PC-9 (cell line): ENCODE measurements at regions not wholly inside any gene's neighbourhood (a gene's known extent, or its start where the extent isn't known, plus 50 kb on each side); places are given as distances from the start of the nearest gene placed in this dataset.

Source experiments
- BruUV-seq: library from RNA; stranded (reverse); fragments of 400-500 nt; replicated peaks from 2 replicates; lab custom pipeline; 2021; lab: Mats Ljungman, UMichigan
- CTCF ChIA-PET: fragments of 300-600 bp; sonication (Branson Sonifier 250); formaldehyde crosslinking; loops from one replicate; lab custom pipeline; 2022; ENCODE audit warnings: antibody characterized with exemption; lab: Charles Lee
- POLR2A ChIA-PET: fragments of 300-600 bp; sonication (Branson Sonifier 250); formaldehyde crosslinking; loops from one replicate; lab custom pipeline; 2022; ENCODE audit warnings: antibody characterized with exemption; ENCODE audit not compliant: unreplicated experiment; lab: Charles Lee
- DNase-seq, 2 experiments: peaks; one replicate each; pipeline versions ENCODE4 v3.0.0 to v3.0.0-alpha.2; 2015 to 2022; ENCODE audit warnings: mixed read lengths in 1 of 2
- H2AFZ ChIP-seq: fragments of 200-600 bp; sonication (generic); 2 replicates; pipeline ENCODE4 v1.8.1; 2017; ENCODE audit warnings: antibody characterized with exemption
- H3F3A ChIP-seq: fragments of 200-600 bp; sonication (generic); 2 replicates; pipeline ENCODE4 v1.8.1; 2017; ENCODE audit warnings: antibody characterized with exemption, mild to moderate bottlenecking, low read depth; ENCODE audit not compliant: insufficient read depth
- H3K27ac ChIP-seq: fragments of 200-600 bp; sonication (generic); 2 replicates; pipeline ENCODE4 v1.6.1; 2016; ENCODE audit warnings: mixed run types
- H3K27me3 ChIP-seq: fragments of 200-600 bp; sonication (generic); 2 replicates; pipeline ENCODE4 v1.6.1; 2016; ENCODE audit warnings: low read depth, mixed run types; ENCODE audit not compliant: insufficient read depth
- H3K36me3 ChIP-seq: fragments of 200-600 bp; sonication (generic); 2 replicates; pipeline ENCODE4 v1.6.1; 2016; ENCODE audit warnings: low read depth, mixed run types
- H3K4me1 ChIP-seq: fragments of 200-600 bp; sonication (generic); replicated peaks from 2 replicates; pipeline ENCODE4 v1.6.1; 2016; ENCODE audit warnings: mixed run types; ENCODE audit not compliant: insufficient read depth
- H3K4me2 ChIP-seq: fragments of 200-600 bp; sonication (generic); 2 replicates; pipeline ENCODE4 v1.6.1; 2017; ENCODE audit warnings: mixed run types
- H3K4me3 ChIP-seq: fragments of 200-600 bp; sonication (generic); 2 replicates; pipeline ENCODE4 v1.6.1; 2016; ENCODE audit warnings: mixed run types
- H3K79me2 ChIP-seq: fragments of 200-600 bp; sonication (generic); 2 replicates; pipeline ENCODE4 v1.6.1; 2017; ENCODE audit warnings: low read depth, mixed run types
- H3K9me2 ChIP-seq: fragments of 200-600 bp; sonication (generic); 2 replicates; pipeline ENCODE4 v1.8.1; 2017; ENCODE audit warnings: mild to moderate bottlenecking; ENCODE audit not compliant: insufficient read depth
- H3K9me3 ChIP-seq: fragments of 200-600 bp; sonication (generic); 2 replicates; pipeline ENCODE4 v1.8.1; 2016; ENCODE audit warnings: low read depth; ENCODE audit not compliant: insufficient read depth
- H4K20me1 ChIP-seq: fragments of 200-600 bp; sonication (generic); 2 replicates; pipeline ENCODE4 v1.8.1; 2017; ENCODE audit not compliant: insufficient read depth
- CTCF ChIP-seq: fragments of 200-600 bp; sonication (generic); conservative IDR thresholded peaks from 2 replicates; pipeline ENCODE4 v1.6.1; 2017; ENCODE audit warnings: mixed run types, antibody characterized with exemption, mild to moderate bottlenecking, moderate library complexity
- EZH2 ChIP-seq: fragments of 200-600 bp; sonication (generic); IDR thresholded peaks from 2 replicates; pipeline ENCODE4 v1.8.0; 2017; ENCODE audit warnings: antibody characterized with exemption, low read depth
- intact Hi-C: fragments of 100-400 bp; cut with micrococcal nuclease; formaldehyde crosslinking; loops from one replicate; pipeline ENCODE4 v1.10.0; 2022; ENCODE audit not compliant: unreplicated experiment

DNA sequence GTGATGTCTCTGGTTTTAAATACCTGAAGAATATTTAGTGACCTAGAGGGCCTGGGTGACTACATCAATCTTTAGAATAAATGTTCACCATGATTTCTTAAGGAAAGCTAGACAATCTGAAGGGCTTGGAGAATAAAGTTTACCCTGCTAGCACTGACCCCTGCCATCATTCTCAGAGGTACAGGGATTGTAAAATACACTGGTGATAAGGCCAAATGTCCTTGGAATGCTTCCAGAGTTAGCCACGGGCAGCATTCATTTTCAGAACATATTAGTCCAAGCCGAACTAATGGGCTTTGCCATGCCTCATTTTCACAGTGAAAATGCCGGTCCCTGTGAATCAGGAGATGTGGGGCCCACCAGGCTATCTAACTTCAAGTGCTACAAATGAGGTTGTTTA, 1381.7 kb upstream of the SEL1L start:
- BruUV-seq = no TSS peak
- CTCF ChIA-PET = no interaction called here
- DNase-seq = no peak
- Histone ChIP-seq H3K9me2 (no peaks in the 10 kb centered on the region), H2AFZ (no peak overlapping the region), H3F3A (no peaks in the 10 kb centered on the region), H3K36me3 (no peaks in the 10 kb centered on the region), H4K20me1 (no peaks in the 10 kb centered on the region), H3K4me2 (no peak overlapping the region), H3K4me1 (no peaks in the 10 kb centered on the region), H3K27ac (no peak overlapping the region), H3K9me3 (no peaks in the 10 kb centered on the region), H3K4me3 (no peak overlapping the region), H3K79me2 (no peaks in the 10 kb centered on the region), H3K27me3 (no peaks in the 10 kb centered on the region)
- POLR2A ChIA-PET = no interaction called here
- TF ChIP-seq EZH2 (no peak), CTCF (no peak)
- intact Hi-C loops = no loop called here

DNA sequence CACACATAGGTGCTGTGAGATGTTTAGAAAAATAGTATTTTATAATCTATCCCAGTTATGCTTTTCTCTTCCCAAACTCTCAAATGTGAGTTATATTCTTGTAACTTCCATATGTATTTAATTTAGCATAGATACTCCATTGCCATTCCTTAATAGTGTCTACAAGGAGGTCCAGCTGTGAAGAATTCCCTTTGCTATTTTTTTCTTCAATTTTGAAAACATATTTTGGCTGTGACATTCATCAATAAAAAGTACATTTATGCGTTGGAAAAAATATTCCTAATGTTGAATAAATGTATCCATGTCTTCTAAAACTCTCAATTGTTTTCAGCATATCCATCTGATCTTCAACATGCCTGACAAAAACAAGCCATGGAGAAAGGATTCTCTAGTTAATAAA, 1402.0 kb upstream of the SEL1L start:
- ChIA-PET CTCF (no interaction called here), POLR2A (no interaction called here)
- no peaks in the 10 kb centered on the region for H3K4me1 ChIP-seq

DNA sequence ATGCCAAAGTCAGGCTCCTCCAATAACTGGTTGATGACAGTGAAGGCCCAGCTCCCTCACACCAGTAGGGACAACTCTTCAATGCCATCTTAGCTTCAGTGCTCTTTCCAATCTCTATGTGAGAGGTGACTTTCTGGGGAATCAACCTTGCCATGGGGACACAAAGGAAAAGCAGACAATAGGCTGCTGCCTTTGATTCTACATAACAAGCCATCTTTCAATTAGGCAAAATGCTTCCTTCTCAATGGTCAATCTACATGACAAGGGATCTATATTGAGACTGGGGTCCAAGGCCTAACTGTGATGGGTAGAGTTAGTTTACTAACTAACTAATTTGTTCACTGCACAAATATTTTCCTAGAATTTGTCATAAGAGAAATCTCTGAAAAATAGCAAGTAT, 1417.5 kb upstream of the SEL1L start:
- BruUV-seq = no TSS peak
- Histone ChIP-seq H3K36me3 (no peaks in the 10 kb centered on the region), H3K4me2 (no peak overlapping the region), H3K79me2 (no peaks in the 10 kb centered on the region), H3K9me2 (no peaks in the 10 kb centered on the region), H3K27ac (no peak overlapping the region), H3K9me3 (no peaks in the 10 kb centered on the region), H3K27me3 (no peaks in the 10 kb centered on the region), H2AFZ (no peak overlapping the region), H4K20me1 (no peaks in the 10 kb centered on the region), H3F3A (no peaks in the 10 kb centered on the region), H3K4me1 (no peaks in the 10 kb centered on the region), H3K4me3 (no peak overlapping the region)
- POLR2A ChIA-PET = no interaction called here
- TF ChIP-seq CTCF (no peak), EZH2 (no peak)
- intact Hi-C loops = no loop called here
- DNase-seq = no peak
- CTCF ChIA-PET = no interaction called here

More for the DNA sequence above, 1402.0 kb upstream of the SEL1L start:
- Histone ChIP-seq H3K4me2 (no peak overlapping the region), H3K27me3 (no peaks in the 10 kb centered on the region), H3K79me2 (no peaks in the 10 kb centered on the region), H2AFZ (no peak overlapping the region), H3K27ac (no peak overlapping the region), H3K9me3 (no peaks in the 10 kb centered on the region), H3F3A (no peaks in the 10 kb centered on the region), H3K36me3 (no peaks in the 10 kb centered on the region), H3K9me2 (no peaks in the 10 kb centered on the region), H3K4me3 (no peak overlapping the region), H4K20me1 (no peaks in the 10 kb centered on the region)
- DNase-seq = no peak
- BruUV-seq = no TSS peak
- no peak for TF ChIP-seq EZH2
- no peak for TF ChIP-seq CTCF
- intact Hi-C loops = no loop called here
